CD4-positive, alpha-beta T cell treated with Interleukin-17A for 4 hours (primary cell): ENCODE measurements at regions not wholly inside any gene's neighbourhood (a gene's known extent, or its start where the extent isn't known, plus 50 kb on each side); places are given as distances from the start of the nearest gene placed in this dataset.

Source experiments
- DNase-seq: peaks from one replicate; pipeline ENCODE4 v3.0.0-alpha.2; 2020; ENCODE audit warnings: mixed read lengths

GRCh38 chr2:193336781-193337180, 1142.0 kb upstream of the TMEFF2 start:
- DNase-seq: no peak

DNA sequence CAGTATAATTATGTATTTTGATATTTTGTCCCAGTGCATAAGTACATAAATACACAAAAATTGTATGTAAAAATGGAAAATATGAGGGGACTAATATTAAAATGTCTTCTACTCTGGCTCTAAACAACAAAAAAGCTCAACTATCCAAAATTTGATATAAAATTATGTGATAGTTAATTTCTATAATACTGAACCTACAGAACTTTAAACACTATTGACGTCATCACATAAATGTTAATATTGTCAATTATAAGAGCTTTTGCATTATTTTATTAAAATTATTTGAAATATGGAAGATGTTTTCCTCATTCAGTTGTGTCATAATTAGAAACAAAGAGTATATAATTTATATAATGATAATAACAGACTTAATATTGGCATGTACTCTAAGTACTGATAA, 1139.7 kb upstream of the TMEFF2 start:
- DNase-seq: no peak

GRCh38 chr2:193333539-193333938, 1138.8 kb upstream of the TMEFF2 start:
- no peak for DNase-seq

GRCh38 chr2:193332941-193333340, 1138.2 kb upstream of the TMEFF2 start:
- DNase-seq: no peak

DNA sequence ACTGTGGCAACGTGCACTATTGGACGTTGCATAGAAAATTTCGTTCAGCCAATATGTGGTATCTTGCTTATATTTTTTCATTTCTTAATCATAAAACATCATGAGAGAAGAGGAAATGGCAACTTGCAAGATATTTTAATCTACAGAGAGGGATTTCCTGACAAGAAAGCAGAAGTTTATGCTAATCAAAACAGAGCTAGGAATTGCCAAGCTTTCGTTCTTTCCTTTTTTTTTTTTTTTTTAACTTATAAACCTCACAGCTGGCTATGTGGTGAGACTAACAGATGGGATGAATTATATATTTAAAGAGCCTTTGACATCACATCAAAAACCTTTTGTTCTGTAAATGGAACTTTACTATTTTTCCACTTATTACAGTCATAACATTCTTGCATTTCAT, 1136.9 kb upstream of the TMEFF2 start:
- DNase-seq: no peak

DNA sequence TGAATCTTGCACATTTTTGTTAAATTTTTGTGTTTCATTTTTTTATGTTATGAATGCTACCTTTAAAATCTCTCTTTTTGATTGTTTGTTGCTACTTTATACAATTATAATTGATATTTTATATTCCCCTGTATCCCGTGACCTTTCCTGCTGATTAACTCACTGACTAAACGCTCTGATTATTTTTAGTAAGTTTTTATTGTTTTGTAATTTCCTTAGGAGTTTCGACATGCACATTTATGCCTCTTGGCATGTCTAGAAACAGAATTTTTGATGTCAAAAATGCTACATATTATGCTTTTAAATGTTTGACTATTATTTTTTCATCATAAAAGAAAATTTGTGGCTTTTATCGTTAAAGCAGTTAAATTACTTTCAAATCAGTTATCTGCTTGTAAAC, 1131.6 kb upstream of the TMEFF2 start:
- no peak for DNase-seq

DNA sequence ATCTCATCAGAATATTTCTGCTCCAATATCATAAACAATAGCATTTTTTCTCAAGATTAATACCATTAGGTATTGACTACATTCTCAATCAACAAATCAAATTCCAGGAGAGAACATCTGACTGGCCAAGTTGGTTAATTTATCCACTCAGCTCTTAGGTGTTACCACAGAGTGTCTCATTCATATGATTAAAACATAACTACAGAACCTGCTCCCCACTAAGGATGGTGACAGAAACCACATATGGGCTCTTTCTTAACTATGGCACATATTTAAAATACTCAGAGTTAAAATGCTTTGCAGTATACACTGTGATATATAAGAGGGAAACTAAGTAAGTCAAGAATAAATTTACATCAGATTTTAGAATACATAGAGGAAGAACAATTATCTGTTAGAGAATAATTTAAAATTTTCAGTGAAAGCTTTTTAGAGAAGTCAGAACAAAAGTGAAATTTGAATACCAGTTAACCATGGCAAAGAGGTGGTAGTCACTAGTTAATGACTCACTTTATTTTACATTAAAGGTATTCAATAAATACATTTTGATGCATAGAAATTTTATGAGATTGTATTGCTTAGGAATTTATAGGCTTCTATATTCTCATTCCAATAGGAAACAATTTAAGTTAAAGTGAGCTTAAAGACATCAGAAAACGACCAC, 1120.8 kb upstream of the TMEFF2 start:
- DNase-seq: no peak

DNA sequence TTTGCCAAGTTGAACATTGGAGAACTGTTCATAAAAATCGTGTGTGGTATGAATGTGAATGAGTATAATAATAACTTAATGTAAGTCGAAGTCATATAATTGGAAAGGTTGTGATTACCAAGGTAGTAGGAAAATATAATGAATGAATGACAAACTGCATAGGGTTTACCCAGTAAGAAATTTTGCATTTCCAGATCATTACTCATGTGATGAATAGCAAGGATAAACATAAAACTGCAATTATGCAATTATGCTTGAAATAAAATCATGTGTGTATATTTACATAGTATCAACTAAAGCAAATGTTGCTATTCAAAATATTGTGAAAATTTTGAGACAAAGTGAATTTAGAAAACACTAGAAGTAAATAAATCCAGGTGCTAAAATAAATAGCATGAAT, 1108.7 kb upstream of the TMEFF2 start:
- DNase-seq: no peak

DNA sequence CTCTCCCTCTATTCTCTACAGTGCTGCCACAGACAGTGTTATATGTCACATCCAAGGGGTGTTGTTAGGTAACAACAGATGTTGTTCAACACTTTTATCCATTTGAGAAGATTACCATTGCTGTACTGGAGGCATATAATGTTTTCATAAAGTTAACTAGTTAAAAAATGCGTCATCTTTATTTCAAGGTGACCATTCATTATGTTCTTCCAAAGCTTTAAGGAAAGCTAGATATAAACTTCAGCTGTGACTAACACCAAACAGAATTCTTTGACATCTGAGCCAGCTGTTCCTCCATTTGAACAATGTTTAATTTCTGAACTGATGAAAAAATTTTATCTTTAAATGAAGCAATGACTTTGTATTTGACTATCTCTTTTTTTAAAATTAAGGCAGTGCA, 1099.6 kb upstream of the TMEFF2 start:
- DNase-seq: no peak

DNA sequence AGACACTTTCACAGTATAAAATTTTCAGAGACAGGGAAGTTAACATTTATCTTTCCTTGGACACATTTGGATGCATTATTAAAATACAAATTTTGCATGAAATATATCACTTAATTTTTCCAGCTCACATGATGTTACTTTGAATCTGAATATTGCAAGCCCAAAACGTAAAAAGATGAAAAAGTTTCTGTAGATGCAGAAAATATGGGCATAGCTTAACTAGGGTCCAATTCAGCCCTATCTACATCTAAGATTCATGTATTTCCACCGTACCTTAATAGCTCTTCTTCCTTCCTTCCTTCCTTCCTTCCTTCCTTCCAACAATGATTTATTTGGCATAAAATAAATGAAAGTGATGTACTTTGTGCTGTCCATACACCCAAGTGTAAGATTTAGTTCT, 1084.6 kb upstream of the TMEFF2 start:
- DNase-seq: no peak

DNA sequence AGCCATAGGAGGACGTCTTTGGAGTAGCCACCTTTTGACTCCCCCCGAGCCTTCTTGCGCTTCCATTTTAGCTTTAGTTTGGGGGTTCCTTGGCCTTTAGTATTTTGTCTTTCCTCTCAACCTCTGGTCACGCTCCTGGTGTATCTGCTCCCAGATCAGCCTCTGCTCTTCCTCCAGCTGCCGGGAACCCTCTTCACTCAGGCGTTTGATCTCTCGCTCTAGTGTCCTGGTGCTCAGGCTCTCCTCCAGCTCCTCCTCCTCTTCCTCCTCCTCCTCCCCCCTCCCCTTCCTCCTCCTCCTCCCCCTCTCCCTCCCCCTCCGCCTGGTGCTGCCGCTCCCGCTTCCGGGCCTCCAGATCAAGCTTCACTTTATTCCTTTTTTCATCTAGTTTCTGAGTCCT, 1082.3 kb upstream of the TMEFF2 start:
- DNase-seq: no peak

- DNase-seq: no peak
These were observed 1081.8 kb upstream of the TMEFF2 start for GRCh38 chr2:193276560-193276959.

- DNase-seq: no peak
These were observed 1081.3 kb upstream of the TMEFF2 start for GRCh38 chr2:193276069-193276468.

GRCh38 chr2:193272011-193272410, 1077.3 kb upstream of the TMEFF2 start:
- no peak for DNase-seq

GRCh38 chr2:193270816-193271215, 1076.1 kb upstream of the TMEFF2 start:
- no peak for DNase-seq

GRCh38 chr2:193267496-193268002, 1072.8 kb upstream of the TMEFF2 start:
- no peak for DNase-seq

DNA sequence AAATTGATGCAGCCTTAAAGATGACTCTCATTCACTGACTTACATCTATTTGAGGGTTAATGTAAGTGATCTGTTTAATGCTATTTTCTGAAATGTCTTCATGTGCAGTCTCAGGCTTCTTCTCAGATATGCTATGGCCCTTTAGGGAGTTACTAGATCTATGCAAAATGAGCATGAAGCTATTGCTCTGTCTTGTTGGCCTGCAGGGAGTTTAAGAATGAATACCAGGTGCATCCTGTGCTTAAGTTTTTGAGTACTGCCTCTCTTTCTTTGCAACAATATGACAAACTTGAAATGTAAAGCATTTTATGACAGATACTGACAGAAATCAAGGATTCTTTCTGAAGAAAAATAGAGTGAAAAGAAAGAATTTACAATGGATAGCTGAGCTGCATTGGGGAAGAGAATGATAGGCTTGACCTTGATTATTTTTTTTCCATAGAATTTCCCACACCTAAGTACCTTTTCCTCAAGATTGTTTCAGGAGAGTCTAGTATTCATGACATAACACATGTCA, 1058.3 kb upstream of the TMEFF2 start:
- no peak for DNase-seq

GRCh38 chr2:193251909-193252308, 1057.2 kb upstream of the TMEFF2 start:
- DNase-seq: no peak

GRCh38 chr2:193250389-193250788, 1055.7 kb upstream of the TMEFF2 start:
- no peak for DNase-seq

DNA sequence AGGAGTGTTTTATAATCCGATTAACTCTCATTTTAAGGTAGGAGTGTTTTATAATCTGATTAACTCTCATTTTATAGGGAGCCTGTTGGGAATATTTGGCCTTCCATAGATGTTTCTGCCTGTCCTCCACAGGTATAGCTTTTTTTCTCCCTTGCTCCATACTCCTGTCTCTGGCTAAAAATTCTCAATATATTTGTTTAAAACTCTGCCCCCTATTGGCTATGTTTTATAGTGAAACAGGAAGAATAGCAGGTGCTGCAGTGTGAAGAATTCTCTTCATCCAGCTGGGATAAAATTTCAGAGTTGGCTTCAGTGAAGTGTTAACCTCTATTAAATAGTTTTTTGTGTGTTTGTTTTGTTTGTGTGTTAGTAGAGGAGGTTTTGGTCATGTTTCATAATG, 1046.0 kb upstream of the TMEFF2 start:
- no peak for DNase-seq

GRCh38 chr2:193231634-193232033, 1036.9 kb upstream of the TMEFF2 start:
- no peak for DNase-seq

DNA sequence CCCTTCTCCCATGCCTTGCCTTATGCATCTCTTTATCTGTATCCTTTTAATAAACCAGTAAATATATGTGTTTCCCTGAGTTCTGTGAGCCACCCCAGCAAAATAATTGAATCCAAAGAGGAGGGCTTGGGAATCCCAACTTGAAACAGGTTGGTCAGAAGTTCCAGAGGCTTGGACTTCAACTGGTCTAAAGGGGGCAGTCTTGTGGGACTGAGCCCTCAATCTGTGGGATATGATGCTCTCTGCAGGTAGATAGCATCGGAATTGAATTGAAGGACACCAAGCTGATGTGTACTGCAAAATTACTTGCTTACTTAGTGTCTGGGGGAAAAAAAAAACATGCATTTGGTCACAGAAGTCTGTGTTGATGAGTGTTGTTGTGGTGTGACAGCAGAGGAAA, 1033.5 kb upstream of the TMEFF2 start:
- DNase-seq: no peak

DNA sequence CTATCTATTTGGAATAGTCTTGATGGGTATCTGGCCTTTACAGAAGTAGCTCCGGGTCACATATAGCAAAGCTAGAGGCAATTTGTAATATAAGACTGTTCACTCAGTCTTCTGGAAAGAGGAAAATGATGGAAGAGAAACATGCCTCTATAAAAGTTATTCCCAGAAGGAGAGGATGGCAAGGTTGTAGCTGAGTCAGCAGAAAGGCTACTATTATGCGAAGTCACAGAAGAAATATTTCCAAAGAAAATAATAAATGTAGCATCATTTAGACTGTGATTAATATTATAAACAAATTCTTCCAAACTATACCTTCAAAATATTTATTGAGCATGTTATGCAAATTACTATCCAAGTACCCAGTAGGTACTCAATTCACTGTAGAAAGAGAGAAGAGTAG, 1027.7 kb upstream of the TMEFF2 start:
- DNase-seq: no peak

- DNase-seq: no peak
These were observed 1024.7 kb upstream of the TMEFF2 start for GRCh38 chr2:193219413-193219812.

DNA sequence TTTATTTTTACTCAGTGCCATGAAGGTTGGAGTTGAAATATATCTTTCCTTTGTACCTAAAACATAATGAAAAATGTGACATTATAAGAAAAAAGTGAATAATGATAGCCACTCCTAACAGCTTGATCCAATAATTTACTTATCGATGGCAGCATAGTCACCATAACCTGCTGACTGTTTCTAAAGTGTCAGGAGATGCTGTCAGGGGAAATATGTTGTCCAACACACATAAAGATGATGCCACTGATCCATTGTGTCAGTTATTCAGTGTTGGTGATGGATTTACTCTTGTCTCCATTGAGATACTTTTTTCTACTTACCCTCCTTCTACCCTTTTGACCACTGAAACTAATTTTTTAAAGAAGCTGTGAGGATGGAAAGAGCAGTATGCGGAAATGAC, 1006.9 kb upstream of the TMEFF2 start:
- no peak for DNase-seq
